ENCODE measurements at regions not wholly inside any gene's neighbourhood (a gene's known extent, or its start where the extent isn't known, plus 50 kb on each side); places are given as distances from the start of the nearest gene placed in this dataset.
"Not testable (repeated sequence)": the region's sequence is repeated elsewhere in the genome, so short reads cannot be mapped to it uniquely, and the experiment has no call there.

DNA sequence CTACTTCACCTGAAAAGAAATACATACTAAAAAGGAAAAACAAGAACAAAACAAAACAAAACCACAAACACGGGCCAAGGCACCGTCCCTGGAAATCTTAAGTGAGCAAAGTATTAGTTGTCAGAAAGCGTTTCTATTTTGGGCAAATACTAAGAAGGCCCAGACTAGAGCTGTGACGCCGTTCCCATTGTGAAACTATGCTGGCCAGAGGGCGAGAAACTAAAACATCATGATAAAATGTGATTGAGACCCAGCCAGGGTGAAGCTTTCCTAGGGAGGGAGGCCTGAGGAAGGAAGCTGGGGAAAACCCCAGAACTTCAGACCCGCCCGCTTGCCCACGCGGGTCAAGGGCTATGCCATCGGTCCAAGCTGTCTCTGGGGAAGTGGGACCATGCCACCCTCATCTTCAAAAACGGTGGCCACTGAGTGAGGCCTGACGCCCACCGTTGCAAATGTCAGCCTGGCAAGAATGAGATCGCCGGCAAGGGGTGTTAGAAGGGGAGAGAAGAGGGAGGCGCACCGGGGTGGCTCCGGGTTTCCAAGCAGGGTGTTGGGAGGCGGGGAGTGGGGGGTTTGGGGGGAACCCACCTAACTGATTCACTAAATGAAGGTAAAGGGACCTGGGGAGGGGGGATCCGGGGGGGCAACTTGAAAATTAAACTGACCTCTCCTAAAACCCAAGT, 1950.9 kb upstream of the DEFB115 start:
- no peaks in the 10 kb centered on the region for H3K4me1 ChIP-seq (ENCODE audit: control insufficient read depth in 5 of 5, insufficient read depth in 5 of 5, low read length in 5 of 5)
- H3K36me3 ChIP-seq (ENCODE audit: control insufficient read depth in 5 of 5, insufficient read depth in 5 of 5, low read length in 5 of 5): no peaks in the 10 kb centered on the region
- H3K4me3 ChIP-seq (ENCODE audit: low read depth in 1 of 5, low read length in 5 of 5): no peak overlapping the region
- H3K27ac ChIP-seq (ENCODE audit: low read depth, low read length): no peak overlapping the region
- peaks cover 0 to 24% (median 2%) of the 10 kb centered on the region in 5 donors for H3K9me3 ChIP-seq (ENCODE audit: control insufficient read depth in 5 of 5, low read length in 5 of 5)
- no peaks in the 10 kb centered on the region for H3K27me3 ChIP-seq (ENCODE audit: control insufficient read depth in 5 of 5, insufficient read depth in 4 of 5, low read length in 5 of 5)
- no peak overlapping the region for H3K9ac ChIP-seq (ENCODE audit: low read length in 5 of 5)

DNA sequence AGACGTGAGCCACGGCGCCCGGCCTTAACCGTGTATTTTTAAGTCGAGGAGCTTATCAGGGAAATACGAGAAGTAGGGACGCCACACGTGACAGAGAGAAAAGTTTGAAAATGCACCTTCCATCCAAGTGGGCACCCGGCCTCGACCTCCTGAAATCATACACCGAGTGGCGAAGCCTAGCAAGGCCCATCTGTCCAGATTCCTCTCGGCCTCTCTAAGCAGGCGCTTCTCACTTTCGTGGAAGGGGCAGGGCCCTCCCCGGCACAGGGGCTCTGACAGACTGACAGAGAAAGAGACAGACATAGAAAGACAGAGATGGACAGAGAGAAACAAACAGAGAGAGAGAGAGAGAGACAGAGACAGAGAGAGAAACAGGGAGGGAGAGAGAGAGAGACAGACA, 1950.0 kb upstream of the DEFB115 start:
- H3K9ac ChIP-seq (ENCODE audit: low read length in 5 of 5); H3K27me3 ChIP-seq (ENCODE audit: control insufficient read depth in 5 of 5, insufficient read depth in 4 of 5, low read length in 5 of 5); H3K36me3 ChIP-seq (ENCODE audit: control insufficient read depth in 5 of 5, insufficient read depth in 5 of 5, low read length in 5 of 5); H3K4me1 ChIP-seq (ENCODE audit: control insufficient read depth in 5 of 5, insufficient read depth in 5 of 5, low read length in 5 of 5); H3K4me3 ChIP-seq (ENCODE audit: low read depth in 1 of 5, low read length in 5 of 5); H3K27ac ChIP-seq (ENCODE audit: low read depth, low read length): not testable (repeated sequence)
- peaks cover 0 to 19% (median 2%) of the 10 kb centered on the region in 5 donors for H3K9me3 ChIP-seq (ENCODE audit: control insufficient read depth in 5 of 5, low read length in 5 of 5)

DNA sequence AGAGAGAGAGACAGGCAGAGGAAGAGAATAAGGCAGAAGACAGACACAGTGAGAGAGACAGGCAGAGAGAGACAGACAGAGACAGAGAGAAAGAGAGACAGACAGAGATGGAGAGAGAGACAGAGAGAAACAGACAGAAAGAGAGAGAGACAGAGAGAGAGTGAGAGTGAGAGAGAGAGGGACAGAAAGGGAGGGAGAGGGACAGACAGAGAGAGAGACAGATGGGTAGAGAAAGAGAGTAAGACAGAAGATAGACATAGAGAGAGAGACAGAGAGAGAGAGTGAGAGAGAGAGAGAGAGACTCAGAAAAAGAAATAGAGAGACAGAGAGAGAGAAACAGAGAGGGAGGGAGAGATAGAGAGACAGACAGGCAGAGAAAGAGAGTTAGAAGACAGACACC, 1948.5 kb upstream of the DEFB115 start:
- not testable (repeated sequence) for H3K4me1 ChIP-seq (ENCODE audit: control insufficient read depth in 5 of 5, insufficient read depth in 5 of 5, low read length in 5 of 5); H3K27me3 ChIP-seq (ENCODE audit: control insufficient read depth in 5 of 5, insufficient read depth in 4 of 5, low read length in 5 of 5); H3K27ac ChIP-seq (ENCODE audit: low read depth, low read length); H3K4me3 ChIP-seq (ENCODE audit: low read depth in 1 of 5, low read length in 5 of 5); H3K9ac ChIP-seq (ENCODE audit: low read length in 5 of 5); H3K36me3 ChIP-seq (ENCODE audit: control insufficient read depth in 5 of 5, insufficient read depth in 5 of 5, low read length in 5 of 5)
- peaks cover 0 to 20% (median 2%) of the 10 kb centered on the region in 5 donors for H3K9me3 ChIP-seq (ENCODE audit: control insufficient read depth in 5 of 5, low read length in 5 of 5)

DNA sequence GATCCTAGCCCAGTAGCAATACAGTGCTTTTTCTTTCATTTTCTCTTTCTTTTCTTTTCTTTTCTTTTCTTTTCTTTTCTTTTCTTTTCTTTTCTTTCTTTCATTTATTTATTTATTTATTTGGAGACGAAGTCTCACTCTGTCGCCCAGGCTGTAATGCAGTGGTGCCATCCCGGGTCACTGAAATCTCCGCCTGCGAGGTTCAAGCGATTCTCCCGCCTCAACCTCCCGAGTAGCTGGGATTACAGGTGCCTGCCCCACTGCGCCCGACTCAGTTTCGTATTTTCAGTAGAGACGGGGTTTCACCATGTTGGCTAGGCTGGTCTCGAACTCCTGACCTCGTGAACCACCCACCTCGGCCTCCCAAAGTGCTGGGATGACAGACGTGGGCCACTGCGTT, 1948.0 kb upstream of the DEFB115 start:
- H3K36me3 ChIP-seq (ENCODE audit: control insufficient read depth in 5 of 5, insufficient read depth in 5 of 5, low read length in 5 of 5); H3K27me3 ChIP-seq (ENCODE audit: control insufficient read depth in 5 of 5, insufficient read depth in 4 of 5, low read length in 5 of 5): not testable (repeated sequence)

DNA sequence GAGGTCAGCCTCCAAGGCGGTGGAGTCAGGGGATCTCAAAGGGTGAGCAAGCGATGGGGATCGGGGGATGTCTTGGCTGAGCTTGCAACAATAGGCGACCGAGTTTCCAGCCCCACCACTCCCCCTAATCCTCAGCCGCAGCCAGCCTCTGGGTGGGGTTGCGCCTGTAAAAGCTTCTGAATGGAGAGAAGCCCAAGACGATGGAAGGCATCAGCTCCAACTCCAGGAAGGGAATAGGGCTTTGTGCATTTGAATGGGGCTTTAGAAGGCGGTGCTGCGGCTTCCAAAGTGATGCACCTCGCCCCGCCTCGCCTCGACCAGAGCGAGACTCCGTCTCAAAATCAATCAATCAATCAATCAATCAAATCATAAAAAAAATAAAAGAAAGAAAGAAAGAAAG, 1946.4 kb upstream of the DEFB115 start:
- not testable (repeated sequence) for H3K4me3 ChIP-seq (ENCODE audit: low read depth in 1 of 5, low read length in 5 of 5); H3K4me1 ChIP-seq (ENCODE audit: control insufficient read depth in 5 of 5, insufficient read depth in 5 of 5, low read length in 5 of 5); H3K9ac ChIP-seq (ENCODE audit: low read length in 5 of 5); H3K36me3 ChIP-seq (ENCODE audit: control insufficient read depth in 5 of 5, insufficient read depth in 5 of 5, low read length in 5 of 5); H3K27ac ChIP-seq (ENCODE audit: low read depth, low read length); H3K27me3 ChIP-seq (ENCODE audit: control insufficient read depth in 5 of 5, insufficient read depth in 4 of 5, low read length in 5 of 5)
- peaks cover 0 to 20% (median 2%) of the 10 kb centered on the region in 5 donors for H3K9me3 ChIP-seq (ENCODE audit: control insufficient read depth in 5 of 5, low read length in 5 of 5)

More for the DNA sequence above, 1948.0 kb upstream of the DEFB115 start:
- H3K27ac ChIP-seq (ENCODE audit: low read depth, low read length); H3K9ac ChIP-seq (ENCODE audit: low read length in 5 of 5); H3K4me3 ChIP-seq (ENCODE audit: low read depth in 1 of 5, low read length in 5 of 5); H3K4me1 ChIP-seq (ENCODE audit: control insufficient read depth in 5 of 5, insufficient read depth in 5 of 5, low read length in 5 of 5): not testable (repeated sequence)
- peaks cover 0 to 24% (median 2%) of the 10 kb centered on the region in 5 donors for H3K9me3 ChIP-seq (ENCODE audit: control insufficient read depth in 5 of 5, low read length in 5 of 5)

DNA sequence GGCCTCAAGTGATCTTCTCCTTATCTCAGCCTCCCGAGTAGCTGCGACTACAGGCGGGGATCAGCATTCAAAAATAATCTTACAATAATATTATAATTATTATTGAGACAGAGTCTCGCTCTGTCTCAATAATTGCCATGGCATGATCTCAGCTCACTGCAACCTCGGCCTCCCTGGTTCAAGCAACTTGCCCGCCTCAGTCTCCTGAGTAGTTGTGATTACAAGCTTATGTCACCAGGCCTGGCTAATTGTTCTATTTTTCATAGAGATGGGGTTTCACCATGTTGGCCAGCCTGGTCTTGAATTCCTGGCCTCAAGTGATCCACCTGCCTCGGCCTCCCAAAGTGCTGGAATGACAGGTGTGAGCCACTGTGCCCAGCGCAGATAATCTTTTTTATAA, 1944.8 kb upstream of the DEFB115 start:
- not testable (repeated sequence) for H3K9ac ChIP-seq (ENCODE audit: low read length in 5 of 5); H3K27me3 ChIP-seq (ENCODE audit: control insufficient read depth in 5 of 5, insufficient read depth in 4 of 5, low read length in 5 of 5); H3K27ac ChIP-seq (ENCODE audit: low read depth, low read length); H3K4me3 ChIP-seq (ENCODE audit: low read depth in 1 of 5, low read length in 5 of 5); H3K4me1 ChIP-seq (ENCODE audit: control insufficient read depth in 5 of 5, insufficient read depth in 5 of 5, low read length in 5 of 5); H3K36me3 ChIP-seq (ENCODE audit: control insufficient read depth in 5 of 5, insufficient read depth in 5 of 5, low read length in 5 of 5)
- peaks cover 0 to 13% (median 2%) of the 10 kb centered on the region in 5 donors for H3K9me3 ChIP-seq (ENCODE audit: control insufficient read depth in 5 of 5, low read length in 5 of 5)

DNA sequence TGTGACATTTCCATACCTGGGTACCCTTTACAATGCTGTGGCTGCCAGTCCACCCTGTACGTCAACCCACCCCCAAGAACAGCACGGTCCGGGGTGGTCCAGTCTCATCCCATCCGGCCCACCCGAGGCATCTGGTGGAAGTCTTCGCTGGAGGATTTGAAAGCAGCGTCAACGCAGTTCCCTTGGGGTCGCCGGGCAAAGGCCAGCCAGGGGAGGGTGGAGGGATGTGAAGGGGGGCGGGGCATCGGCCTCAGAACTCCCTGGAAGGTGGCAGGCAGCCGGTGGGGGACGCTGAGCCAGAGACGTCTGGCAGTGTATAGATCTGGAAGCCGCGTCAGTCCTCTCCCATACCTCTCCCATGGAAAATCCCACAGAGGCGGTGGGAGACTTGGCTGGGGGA, 1944.0 kb upstream of the DEFB115 start:
- Histone ChIP-seq H3K9ac (ENCODE audit: low read length in 5 of 5) (no peak overlapping the region), H3K4me3 (ENCODE audit: low read depth in 1 of 5, low read length in 5 of 5) (no peak overlapping the region), H3K27me3 (ENCODE audit: control insufficient read depth in 5 of 5, insufficient read depth in 4 of 5, low read length in 5 of 5) (no peaks in the 10 kb centered on the region), H3K9me3 (ENCODE audit: control insufficient read depth in 5 of 5, low read length in 5 of 5) (peaks cover 0 to 17% (median 2%) of the 10 kb centered on the region in 5 donors), H3K36me3 (ENCODE audit: control insufficient read depth in 5 of 5, insufficient read depth in 5 of 5, low read length in 5 of 5) (no peaks in the 10 kb centered on the region), H3K27ac (ENCODE audit: low read depth, low read length) (no peak overlapping the region), H3K4me1 (ENCODE audit: control insufficient read depth in 5 of 5, insufficient read depth in 5 of 5, low read length in 5 of 5) (no peaks in the 10 kb centered on the region)

DNA sequence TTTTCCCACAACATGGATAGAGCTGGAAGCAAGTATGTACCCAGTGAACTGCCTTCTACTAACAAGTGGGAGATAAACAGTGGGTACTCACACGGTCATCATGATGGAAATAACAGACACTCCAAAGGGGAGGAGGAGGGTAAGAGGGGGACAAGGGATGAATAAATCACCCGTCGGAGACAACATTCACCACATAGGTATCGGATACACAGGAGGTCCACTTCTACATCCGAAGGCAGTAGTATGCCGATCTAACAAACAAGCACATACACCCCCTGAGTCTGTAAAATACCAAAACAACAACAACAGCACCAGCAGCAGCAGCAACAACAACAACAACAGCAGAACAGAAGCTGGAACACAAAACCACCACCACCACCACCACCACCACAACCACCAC, 1943.2 kb upstream of the DEFB115 start:
- Histone ChIP-seq H3K4me1 (ENCODE audit: control insufficient read depth in 5 of 5, insufficient read depth in 5 of 5, low read length in 5 of 5) (no peaks in the 10 kb centered on the region), H3K27ac (ENCODE audit: low read depth, low read length) (no peak overlapping the region), H3K9ac (ENCODE audit: low read length in 5 of 5) (no peak overlapping the region), H3K27me3 (ENCODE audit: control insufficient read depth in 5 of 5, insufficient read depth in 4 of 5, low read length in 5 of 5) (no peaks in the 10 kb centered on the region), H3K9me3 (ENCODE audit: control insufficient read depth in 5 of 5, low read length in 5 of 5) (peaks cover 2 to 24% (median 7%) of the 10 kb centered on the region in 5 donors), H3K4me3 (ENCODE audit: low read depth in 1 of 5, low read length in 5 of 5) (no peak overlapping the region), H3K36me3 (ENCODE audit: control insufficient read depth in 5 of 5, insufficient read depth in 5 of 5, low read length in 5 of 5) (no peaks in the 10 kb centered on the region)

DNA sequence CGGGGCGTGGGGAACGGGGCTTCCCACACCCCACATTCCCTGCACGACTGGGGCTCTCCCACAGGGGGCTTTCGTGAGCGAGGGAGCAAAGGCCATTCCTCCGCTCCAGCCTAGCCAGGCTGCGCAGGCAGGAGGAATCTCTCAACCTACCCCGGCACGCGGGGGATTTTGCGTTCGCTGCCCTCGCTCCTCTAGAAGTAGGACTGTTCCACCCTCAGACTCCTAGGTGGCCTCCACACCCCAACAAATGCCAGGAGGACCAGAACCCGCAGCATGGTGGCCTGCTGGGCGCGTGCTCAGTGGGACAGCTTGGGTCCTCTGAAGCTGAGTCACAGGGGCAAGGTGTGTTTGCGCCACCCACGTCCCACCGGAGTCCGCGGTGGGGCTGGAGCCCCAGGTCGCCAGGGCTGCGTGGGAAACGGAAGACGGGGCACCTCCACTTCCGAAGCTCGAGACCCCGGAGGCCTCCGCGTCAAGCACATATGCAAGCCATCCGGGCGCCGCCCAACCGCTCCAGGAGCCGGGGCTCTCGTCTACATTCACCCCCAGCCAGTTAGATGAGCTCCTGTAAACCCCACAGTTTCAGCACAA, 1938.5 kb upstream of the DEFB115 start:
- Histone ChIP-seq H3K36me3 (ENCODE audit: control insufficient read depth in 5 of 5, insufficient read depth in 5 of 5, low read length in 5 of 5) (no peaks in the 10 kb centered on the region), H3K4me3 (ENCODE audit: low read depth in 1 of 5, low read length in 5 of 5) (no peak overlapping the region), H3K27ac (ENCODE audit: low read depth, low read length) (no peak overlapping the region), H3K9me3 (ENCODE audit: control insufficient read depth in 5 of 5, low read length in 5 of 5) (peaks cover 2 to 21% (median 7%) of the 10 kb centered on the region in 5 donors), H3K27me3 (ENCODE audit: control insufficient read depth in 5 of 5, insufficient read depth in 4 of 5, low read length in 5 of 5) (no peaks in the 10 kb centered on the region), H3K4me1 (ENCODE audit: control insufficient read depth in 5 of 5, insufficient read depth in 5 of 5, low read length in 5 of 5) (no peaks in the 10 kb centered on the region), H3K9ac (ENCODE audit: low read length in 5 of 5) (no peak overlapping the region)

DNA sequence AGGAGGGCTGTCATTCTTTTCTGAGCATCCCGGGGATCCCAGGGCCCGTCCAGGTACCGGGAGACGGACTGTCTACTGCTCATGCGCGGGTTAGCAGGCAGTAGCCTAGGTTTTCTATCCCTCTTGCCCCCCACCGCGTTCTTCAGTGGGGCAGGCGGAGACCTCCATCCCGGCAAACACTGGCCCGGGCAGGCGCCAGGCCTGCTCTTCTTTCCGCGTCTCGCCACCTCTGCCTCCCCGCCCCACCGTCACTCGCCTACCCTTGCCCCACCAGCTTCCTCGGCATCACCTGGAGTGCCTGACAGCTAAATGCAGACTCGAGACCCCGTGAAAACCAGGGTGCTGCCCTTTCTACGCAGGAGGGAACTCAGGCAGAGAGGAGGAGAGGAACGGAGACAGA, 1937.7 kb upstream of the DEFB115 start:
- no peak overlapping the region for H3K4me3 ChIP-seq (ENCODE audit: low read depth in 1 of 5, low read length in 5 of 5)
- peaks cover 0 to 20% (median 7%) of the 10 kb centered on the region in 5 donors for H3K9me3 ChIP-seq (ENCODE audit: control insufficient read depth in 5 of 5, low read length in 5 of 5)
- no peaks in the 10 kb centered on the region for H3K36me3 ChIP-seq (ENCODE audit: control insufficient read depth in 5 of 5, insufficient read depth in 5 of 5, low read length in 5 of 5)
- no peak overlapping the region for H3K9ac ChIP-seq (ENCODE audit: low read length in 5 of 5)
- no peak overlapping the region for H3K27ac ChIP-seq (ENCODE audit: low read depth, low read length)
- H3K4me1 ChIP-seq (ENCODE audit: control insufficient read depth in 5 of 5, insufficient read depth in 5 of 5, low read length in 5 of 5): no peaks in the 10 kb centered on the region
- no peaks in the 10 kb centered on the region for H3K27me3 ChIP-seq (ENCODE audit: control insufficient read depth in 5 of 5, insufficient read depth in 4 of 5, low read length in 5 of 5)

Data from subcutaneous abdominal adipose tissue (tissue), 5 donors.